GM08714 (cell line): ENCODE measurements at regions not wholly inside any gene's neighbourhood (a gene's known extent, or its start where the extent isn't known, plus 50 kb on each side); places are given as distances from the start of the nearest gene placed in this dataset.

ENCODE experiments used
- H3K4me3 ChIP-seq: fragments of 200-500 bp; sonication (Bioruptor generic); 2 replicates; pipeline ENCODE4 v1.5.1; 2014; ENCODE audit warnings: mild to moderate bottlenecking, low read length, inconsistent platforms
- ZNF274 ChIP-seq: IDR thresholded peaks from 2 replicates; pipeline ENCODE4 v1.6.1; 2012; ENCODE audit warnings: mild to moderate bottlenecking, low read depth, low read length

- no peak for TF ChIP-seq ZNF274
- no peak overlapping the region for H3K4me3 ChIP-seq
These were observed 1459.6 kb downstream of the MRPL39 start for GRCh38 chr21:24147674-24148073.

- no peak overlapping the region for H3K4me3 ChIP-seq
- no peak for TF ChIP-seq ZNF274
These were observed 1476.2 kb downstream of the MRPL39 start for GRCh38 chr21:24131056-24131455.

- no peak for TF ChIP-seq ZNF274
- H3K4me3 ChIP-seq: no peak overlapping the region
These were observed 1479.6 kb downstream of the MRPL39 start for GRCh38 chr21:24127651-24128050.

- H3K4me3 ChIP-seq: no peak overlapping the region
- TF ChIP-seq ZNF274: no peak
These were observed 1483.5 kb downstream of the MRPL39 start for GRCh38 chr21:24123785-24124184.

DNA sequence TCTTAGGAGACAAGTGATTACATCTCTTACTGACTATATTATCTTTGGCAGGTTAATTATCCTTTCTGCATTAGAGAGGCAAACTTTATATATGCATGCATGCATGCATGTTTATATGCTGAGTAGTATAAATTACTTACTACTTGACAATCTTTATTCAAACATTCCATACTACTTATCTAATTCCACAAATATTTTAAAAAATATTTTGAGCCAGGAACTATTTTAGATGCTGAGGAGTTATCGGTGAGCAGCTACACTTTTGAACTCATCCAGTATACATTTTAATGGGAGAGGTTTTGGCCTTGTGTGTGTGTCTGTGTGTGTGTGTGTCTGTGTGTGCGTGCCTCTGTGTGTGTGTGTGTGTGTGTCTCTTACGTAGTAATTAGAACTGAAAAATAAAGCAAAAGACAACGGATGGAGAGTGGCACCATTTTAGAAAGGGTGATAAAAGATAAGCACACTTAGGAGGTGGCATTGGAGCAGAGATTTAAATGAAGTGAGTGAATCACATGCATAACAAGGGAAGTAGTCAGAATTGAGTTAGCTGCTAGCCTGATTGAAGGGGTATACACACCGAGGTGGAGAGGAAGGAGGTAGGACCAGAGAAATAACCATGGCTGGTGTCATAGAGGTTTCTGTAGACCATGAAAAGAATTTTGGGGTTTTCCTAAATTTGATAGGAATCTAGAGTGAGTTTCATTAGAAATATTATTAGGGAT, 1488.4 kb downstream of the MRPL39 start:
- H3K4me3 ChIP-seq: no peak overlapping the region
- no peak for TF ChIP-seq ZNF274

DNA sequence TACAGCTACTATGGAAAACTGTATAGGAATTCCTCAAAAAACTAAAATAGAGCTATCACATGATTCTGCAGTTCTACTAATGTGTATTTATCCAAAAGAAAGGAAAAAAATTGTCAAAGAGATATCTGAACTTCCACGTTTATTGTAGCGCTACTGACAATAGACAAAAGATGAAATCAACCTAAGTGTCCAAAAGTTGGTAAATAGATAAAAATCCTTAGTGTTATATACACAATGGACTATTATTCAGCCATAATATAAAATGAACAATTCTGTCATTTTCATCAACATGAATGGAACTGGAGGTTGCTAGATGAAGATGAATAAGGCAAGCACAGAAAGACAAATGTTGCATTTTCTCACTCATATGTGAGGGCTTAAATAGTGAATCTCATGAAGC, 1492.1 kb downstream of the MRPL39 start:
- TF ChIP-seq ZNF274: no peak
- H3K4me3 ChIP-seq: no peak overlapping the region

GRCh38 chr21:24112020-24112419, 1495.3 kb downstream of the MRPL39 start:
- H3K4me3 ChIP-seq: no peak overlapping the region
- TF ChIP-seq ZNF274: no peak

DNA sequence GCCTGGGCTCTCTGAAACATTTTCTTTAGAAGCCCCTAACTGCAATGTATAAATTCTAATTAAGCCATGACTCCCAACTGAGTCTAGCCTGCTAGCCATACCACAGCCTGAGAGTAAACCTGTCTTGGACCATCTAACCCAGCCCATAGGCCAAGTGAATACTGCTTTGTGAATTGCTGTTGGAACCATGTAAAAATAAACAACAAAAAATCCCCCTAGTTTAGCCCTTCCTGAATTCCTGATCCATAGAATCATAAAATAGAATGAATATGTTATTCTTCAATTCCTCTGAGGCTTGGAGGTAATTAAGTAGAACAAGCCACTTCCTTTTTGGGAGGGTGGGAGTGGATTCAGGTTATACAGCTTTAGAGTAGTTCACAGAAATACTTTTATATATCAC, 1496.4 kb downstream of the MRPL39 start:
- TF ChIP-seq ZNF274: no peak
- no peak overlapping the region for H3K4me3 ChIP-seq

DNA sequence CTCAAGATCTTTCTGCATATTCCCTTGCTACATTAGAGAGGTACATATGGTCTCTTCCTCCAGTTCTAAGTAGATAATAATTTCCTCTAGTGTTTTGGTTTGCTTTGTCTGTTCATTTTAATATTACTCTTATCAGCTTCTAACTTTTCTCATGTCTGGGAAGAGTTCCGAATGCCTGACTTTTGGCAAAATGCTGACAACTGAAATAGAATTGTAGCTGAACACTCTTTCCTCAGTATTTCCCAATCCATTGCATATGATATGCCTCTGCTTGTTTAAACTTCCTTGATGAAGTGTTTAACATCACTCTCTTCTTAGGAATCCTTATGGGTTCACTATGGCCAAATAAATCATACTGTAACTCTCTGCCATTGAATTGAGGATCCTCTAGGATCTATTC, 1510.1 kb downstream of the MRPL39 start:
- no peak overlapping the region for H3K4me3 ChIP-seq
- no peak for TF ChIP-seq ZNF274

DNA sequence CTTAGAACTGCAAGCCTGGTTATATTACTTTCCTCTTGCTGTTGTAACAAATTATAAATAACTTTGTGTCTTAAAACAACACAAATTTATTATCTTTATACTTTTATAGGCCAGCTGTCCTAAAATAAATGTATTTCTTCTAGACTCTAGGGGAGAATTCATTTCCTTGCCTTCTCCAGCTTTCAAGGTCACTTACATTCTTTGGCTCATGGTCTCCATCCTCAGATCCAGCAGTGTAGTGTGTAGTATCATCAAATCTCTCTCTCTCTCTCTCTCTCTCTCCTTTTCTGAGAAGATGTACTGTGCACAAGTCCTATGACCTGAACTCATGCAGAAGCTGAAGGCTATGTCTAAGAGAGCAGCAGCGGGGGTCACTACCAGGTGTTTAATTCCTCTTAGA, 1510.6 kb downstream of the MRPL39 start:
- TF ChIP-seq ZNF274: no peak

GRCh38 chr21:24093032-24093431, 1514.2 kb downstream of the MRPL39 start:
- TF ChIP-seq ZNF274: no peak
- H3K4me3 ChIP-seq: no peak overlapping the region

More for the DNA sequence above, 1510.6 kb downstream of the MRPL39 start:
- no peak overlapping the region for H3K4me3 ChIP-seq

DNA sequence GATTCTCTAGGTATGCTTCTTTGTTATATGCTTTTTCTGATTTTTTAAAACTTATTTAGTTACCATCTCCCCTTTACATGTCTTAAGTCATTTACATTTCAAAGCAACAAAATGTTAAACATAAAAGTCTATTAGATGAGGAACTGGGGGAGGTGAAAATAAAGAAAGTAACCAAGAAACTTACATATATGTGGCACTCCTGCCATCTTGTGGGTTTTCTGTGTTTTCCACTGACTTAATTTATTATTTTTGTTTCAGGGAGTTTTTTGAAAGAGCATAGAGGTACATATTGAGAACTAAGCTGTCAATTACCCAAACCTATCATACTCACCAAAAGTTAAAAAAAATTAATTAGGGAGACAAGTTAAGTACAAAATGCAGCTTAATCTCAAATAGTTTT, 1531.1 kb downstream of the MRPL39 start:
- TF ChIP-seq ZNF274: no peak
- H3K4me3 ChIP-seq: no peak overlapping the region

DNA sequence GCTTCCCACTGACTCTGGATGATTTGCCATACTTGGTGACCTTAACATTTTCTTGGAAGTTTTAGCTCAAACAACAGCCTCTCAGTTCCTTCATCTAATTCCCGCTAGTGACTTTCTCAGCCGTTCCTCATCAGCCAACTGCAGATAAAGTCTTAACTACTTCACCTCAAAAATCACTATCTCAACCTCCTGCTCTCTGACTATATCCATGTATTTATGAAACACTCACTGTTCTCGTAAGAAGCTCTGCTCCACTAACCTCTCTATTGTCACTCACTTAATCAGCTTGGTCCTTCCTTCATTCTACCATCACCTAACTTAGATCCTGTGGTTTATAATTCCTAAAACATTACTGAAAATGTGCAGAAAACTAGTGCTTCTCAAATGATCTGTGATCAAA, 1551.6 kb downstream of the MRPL39 start:
- TF ChIP-seq ZNF274: no peak
- H3K4me3 ChIP-seq: no peak overlapping the region

- TF ChIP-seq ZNF274: no peak
- H3K4me3 ChIP-seq: no peak overlapping the region
These were observed 1557.0 kb downstream of the MRPL39 start for GRCh38 chr21:24050231-24050630.

DNA sequence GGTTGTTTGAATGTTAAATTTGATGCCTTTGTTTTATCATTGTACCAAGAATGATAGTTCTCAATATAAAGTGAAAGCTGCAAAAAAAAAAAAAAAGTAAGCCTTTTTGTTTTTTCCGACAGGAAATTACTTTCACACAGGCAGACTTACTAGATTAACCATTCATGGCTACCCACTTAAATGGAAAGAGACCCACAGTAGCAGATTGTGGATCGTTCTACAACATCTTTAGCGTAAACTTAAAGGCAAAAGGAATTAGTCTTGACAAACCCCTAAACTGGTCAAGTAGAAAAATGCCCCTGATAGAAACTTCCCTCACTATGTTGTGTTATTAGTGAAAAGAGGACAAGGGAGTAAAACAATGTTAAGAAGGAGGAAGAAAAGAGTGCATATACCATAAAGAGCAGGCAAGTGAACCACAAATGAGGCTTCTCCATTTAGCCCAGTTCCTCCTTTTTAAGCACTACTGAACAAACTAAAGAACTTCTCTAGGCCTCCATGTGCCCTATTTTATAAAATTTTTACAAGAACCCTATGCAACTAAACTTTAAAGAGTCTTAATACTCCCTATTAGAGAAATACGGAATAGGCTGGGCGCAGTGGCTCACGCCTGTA, 1560.3 kb downstream of the MRPL39 start:
- no peak overlapping the region for H3K4me3 ChIP-seq
- no peak for TF ChIP-seq ZNF274
